22Rv1 (cell line): ENCODE measurements at regions not wholly inside any gene's neighbourhood (a gene's known extent, or its start where the extent isn't known, plus 50 kb on each side); places are given as distances from the start of the nearest gene placed in this dataset.
"Not testable (repeated sequence)": the region's sequence is repeated elsewhere in the genome, so short reads cannot be mapped to it uniquely, and the experiment has no call there.

Source experiments
- H3K27ac ChIP-seq: fragments of 450-650 bp; 2 replicates; pipeline ENCODE4 v1.5.1; 2017
- CTCF ChIP-seq: fragments of 450-650 bp; IDR thresholded peaks from 2 replicates; pipeline ENCODE4 v1.5.1; 2017; ENCODE audit warnings: mild to moderate bottlenecking
- ZFX ChIP-seq: fragments of 450-650 bp; IDR thresholded peaks from 2 replicates; pipeline ENCODE4 v1.6.1; 2017; ENCODE audit warnings: antibody characterized with exemption, borderline replicate concordance

DNA sequence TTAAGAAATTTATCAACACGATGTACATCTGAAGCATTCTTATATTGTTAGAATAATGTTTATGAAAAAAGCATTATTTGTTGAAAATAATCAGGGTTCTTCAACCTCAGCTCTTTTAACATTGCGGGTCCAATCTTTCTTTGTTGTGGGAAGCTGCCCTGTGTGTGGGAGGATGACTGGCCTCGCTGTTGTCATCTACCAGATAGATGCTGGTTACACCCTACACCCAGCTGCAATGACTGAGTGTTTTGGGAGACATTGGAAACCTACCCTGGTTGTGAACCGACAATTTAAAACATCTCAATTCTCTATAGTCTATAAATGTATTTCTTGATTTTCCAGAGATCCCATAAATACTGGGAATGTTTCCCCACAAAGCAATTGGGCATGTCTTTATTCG, 794.2 kb upstream of the CDH10 start:
- no peak overlapping the region for H3K27ac ChIP-seq
- no peak for TF ChIP-seq CTCF
- no peak for TF ChIP-seq ZFX

GRCh38 chr5:25438375-25438774, 793.6 kb upstream of the CDH10 start:
- not testable (repeated sequence) for H3K27ac ChIP-seq

DNA sequence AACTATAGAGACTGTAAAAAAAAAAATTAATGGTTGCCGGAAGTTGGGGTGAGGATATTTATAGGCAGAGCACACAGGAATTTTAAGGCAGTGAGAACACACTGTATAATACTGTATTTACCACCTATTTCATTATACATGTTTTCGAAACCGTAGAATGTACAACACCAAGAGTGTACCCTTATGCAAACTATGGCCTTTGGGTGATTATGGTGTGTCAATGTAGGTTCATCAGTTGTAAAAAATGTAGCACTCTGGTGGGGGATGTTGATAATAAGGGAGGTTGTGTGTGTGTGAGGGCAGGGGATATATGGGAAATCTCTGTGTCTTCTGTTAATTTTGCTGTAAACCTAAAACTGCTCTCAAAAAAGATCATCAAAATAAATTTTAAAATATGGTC, 791.7 kb upstream of the CDH10 start:
- TF ChIP-seq CTCF (no peak), ZFX (no peak)

GRCh38 chr5:25435882-25436281, 791.1 kb upstream of the CDH10 start:
- TF ChIP-seq CTCF (no peak), ZFX (no peak)
- H3K27ac ChIP-seq: no peak overlapping the region

More for the DNA sequence above, 791.7 kb upstream of the CDH10 start:
- H3K27ac ChIP-seq: no peak overlapping the region

DNA sequence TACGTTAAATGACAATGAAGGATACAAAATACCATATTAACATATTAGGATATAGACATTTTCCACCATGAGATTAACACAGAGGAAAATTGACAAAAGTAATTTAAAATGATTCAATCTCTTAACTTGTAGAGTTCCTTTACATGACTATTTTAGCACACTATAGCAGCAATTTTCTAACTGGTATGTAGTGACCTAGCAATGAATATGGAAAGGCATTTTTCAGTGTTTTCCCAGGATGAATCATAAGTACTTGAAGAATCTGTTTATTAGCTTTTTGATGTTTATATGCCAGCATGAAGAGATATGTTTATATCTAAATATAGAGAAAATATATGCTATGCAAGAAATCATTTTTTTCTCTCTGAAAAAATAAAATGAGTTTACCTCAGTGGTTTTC, 782.5 kb upstream of the CDH10 start:
- TF ChIP-seq ZFX (no peak), CTCF (no peak)
- no peak overlapping the region for H3K27ac ChIP-seq

DNA sequence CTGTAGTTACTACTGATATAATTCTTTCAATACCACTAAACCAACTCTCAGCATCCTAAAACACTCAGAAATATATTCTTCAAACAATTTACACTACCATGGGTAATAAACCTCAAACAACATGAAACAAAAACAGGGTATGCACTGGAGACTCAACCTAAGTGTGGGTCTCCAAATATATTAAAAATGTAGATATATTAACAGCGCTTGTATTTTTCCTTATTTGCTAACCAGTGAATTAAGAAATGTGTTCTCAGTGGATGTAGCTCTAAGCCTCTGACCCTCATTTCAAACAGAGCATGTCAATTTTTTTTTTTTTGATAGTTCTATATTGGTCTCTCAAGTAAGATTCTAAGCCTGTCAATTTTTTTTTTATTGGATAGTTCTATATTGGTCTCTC, 778.5 kb upstream of the CDH10 start:
- TF ChIP-seq CTCF (no peak), ZFX (no peak)
- no peak overlapping the region for H3K27ac ChIP-seq

DNA sequence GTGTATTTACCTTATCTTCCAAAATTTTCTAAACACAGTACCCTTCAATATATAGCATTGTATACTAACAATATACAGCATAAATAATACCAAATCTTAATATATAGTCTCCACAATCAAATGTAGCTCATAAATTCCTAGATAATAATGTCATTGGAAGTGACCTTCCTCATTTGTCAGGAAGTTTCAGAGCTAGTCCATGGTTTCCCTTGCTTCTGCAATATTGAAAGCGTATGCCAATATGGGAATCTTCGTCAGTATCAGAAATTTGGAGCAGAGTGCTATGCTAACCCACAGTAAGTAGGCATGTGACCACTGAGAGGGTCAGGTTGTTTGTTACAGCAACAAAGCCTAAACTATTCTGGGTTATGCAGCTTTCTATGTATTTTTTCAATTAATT, 774.9 kb upstream of the CDH10 start:
- no peak for TF ChIP-seq CTCF
- TF ChIP-seq ZFX: no peak
- H3K27ac ChIP-seq: no peak overlapping the region

DNA sequence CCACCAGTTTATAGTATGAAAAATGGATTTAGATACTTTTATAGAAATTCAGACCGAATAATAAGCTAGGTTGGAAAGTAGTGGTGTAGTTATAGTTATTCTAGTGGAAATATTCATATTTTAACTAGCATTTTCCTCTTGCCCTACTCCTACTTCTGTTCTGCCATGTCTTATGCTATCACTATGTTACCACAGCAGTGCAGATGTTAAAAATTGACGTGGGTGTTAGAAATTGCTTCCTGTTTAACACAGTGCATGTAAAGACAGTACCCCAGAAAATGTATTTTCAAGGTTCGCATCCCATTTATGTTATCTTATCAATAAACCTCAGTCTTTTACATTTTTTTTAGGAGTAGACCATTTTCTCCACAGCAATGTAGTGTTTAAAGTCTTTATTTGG, 774.2 kb upstream of the CDH10 start:
- TF ChIP-seq ZFX: no peak
- TF ChIP-seq CTCF: no peak
- no peak overlapping the region for H3K27ac ChIP-seq
